CD4-positive, alpha-beta T cell (primary cell): ENCODE measurements at regions not wholly inside any gene's neighbourhood (a gene's known extent, or its start where the extent isn't known, plus 50 kb on each side); places are given as distances from the start of the nearest gene placed in this dataset.

ENCODE experiments used
- ATAC-seq: fragments of 200-7000 bp; cut with Tn5 transposase; one replicate; pipeline ENCODE4 v1.10.0; 2022; ENCODE audit warnings: mild to moderate bottlenecking; ENCODE audit not compliant: poor library complexity
- CTCF ChIA-PET: fragments of 350-600 bp; sonication (Branson Sonifier 250); formaldehyde crosslinking; loops from one replicate; lab custom pipeline; 2021; ENCODE audit warnings: antibody characterized with exemption, inconsistent platforms; lab: Charles Lee
- POLR2A ChIA-PET: fragments of 350-600 bp; sonication (Branson Sonifier 250); formaldehyde crosslinking; loops from one replicate; lab custom pipeline; 2021; ENCODE audit warnings: antibody characterized with exemption, inconsistent platforms; lab: Charles Lee
- DNase-seq, 14 experiments: peaks; one replicate each; pipeline ENCODE4 v3.0.0-alpha.2; 2013 to 2020; ENCODE audit warnings: mixed read lengths in 2 of 14
- H3K27ac ChIP-seq, 2 donors: one replicate each; pipeline versions ENCODE4 v1.5.1 to v1.7.0; 2013; ENCODE audit warnings: low read length in 2 of 2, low read depth in 1 of 2, mild to moderate bottlenecking in 1 of 2
- H3K27me3 ChIP-seq, 2 experiments: 1 replicate in 1 of 2; 2 replicates in 1 of 2; pipeline versions ENCODE4 v1.6.1 to v1.7.0; 2013; ENCODE audit warnings: low read length in 2 of 2, control low read depth in 1 of 2, mild to moderate bottlenecking in 1 of 2, moderate library complexity in 1 of 2; ENCODE audit not compliant: insufficient read depth in 2 of 2, control insufficient read depth in 1 of 2
- H3K36me3 ChIP-seq: one replicate; pipeline ENCODE4 v1.6.1; 2013; ENCODE audit warnings: low read length, control low read depth; ENCODE audit not compliant: insufficient read depth
- H3K4me1 ChIP-seq: one replicate; pipeline ENCODE4 v1.6.1; 2013; ENCODE audit warnings: low read length, control low read depth; ENCODE audit not compliant: insufficient read depth
- H3K4me3 ChIP-seq: one replicate; pipeline ENCODE4 v1.5.1; 2013; ENCODE audit warnings: mild to moderate bottlenecking, low read length, moderate library complexity
- H3K9me3 ChIP-seq, 2 experiments: 1 replicate in 1 of 2; 2 replicates in 1 of 2; pipeline versions ENCODE4 v1.6.1 to v1.7.0; 2013; ENCODE audit warnings: low read length in 2 of 2, mild to moderate bottlenecking in 2 of 2, control low read depth in 1 of 2, moderate library complexity in 1 of 2; ENCODE audit not compliant: control insufficient read depth in 1 of 2, insufficient read depth in 1 of 2
- H3K27ac Mint-ChIP-seq: one replicate; pipeline ENCODE4 v1.8.0; 2020; ENCODE audit warnings: mixed read lengths
- H3K27me3 Mint-ChIP-seq: one replicate; pipeline ENCODE4 v1.8.0; 2021; ENCODE audit warnings: mixed read lengths
- H3K36me3 Mint-ChIP-seq: one replicate; pipeline ENCODE4 v1.8.0; 2021; ENCODE audit warnings: low read depth, mixed read lengths
- H3K4me1 Mint-ChIP-seq: one replicate; pipeline ENCODE4 v1.8.0; 2021; ENCODE audit warnings: low read depth, mixed read lengths
- H3K4me3 Mint-ChIP-seq: one replicate; pipeline ENCODE4 v1.8.0; 2020; ENCODE audit warnings: mild to moderate bottlenecking, mixed read lengths
- H3K9me3 Mint-ChIP-seq: one replicate; pipeline ENCODE4 v1.8.0; 2020; ENCODE audit warnings: mixed read lengths
- intact Hi-C, 2 experiments: fragments of 100-400 bp; cut with DNase I in 1 of 2; cut with micrococcal nuclease in 1 of 2; formaldehyde crosslinking; loops; one replicate each; pipeline versions ENCODE4 v1.15.1 to v1.9.0; 2023 to 2025; cut with DNase I, micrococcal nuclease
- TF ChIP-seq, protein P1 (sequence below): fragments of 200-600 bp; IDR thresholded peaks from one replicate; pipeline ENCODE4 v1.8.0; 2022; ENCODE audit warnings: antibody characterized with exemption, mild to moderate bottlenecking

DNA sequence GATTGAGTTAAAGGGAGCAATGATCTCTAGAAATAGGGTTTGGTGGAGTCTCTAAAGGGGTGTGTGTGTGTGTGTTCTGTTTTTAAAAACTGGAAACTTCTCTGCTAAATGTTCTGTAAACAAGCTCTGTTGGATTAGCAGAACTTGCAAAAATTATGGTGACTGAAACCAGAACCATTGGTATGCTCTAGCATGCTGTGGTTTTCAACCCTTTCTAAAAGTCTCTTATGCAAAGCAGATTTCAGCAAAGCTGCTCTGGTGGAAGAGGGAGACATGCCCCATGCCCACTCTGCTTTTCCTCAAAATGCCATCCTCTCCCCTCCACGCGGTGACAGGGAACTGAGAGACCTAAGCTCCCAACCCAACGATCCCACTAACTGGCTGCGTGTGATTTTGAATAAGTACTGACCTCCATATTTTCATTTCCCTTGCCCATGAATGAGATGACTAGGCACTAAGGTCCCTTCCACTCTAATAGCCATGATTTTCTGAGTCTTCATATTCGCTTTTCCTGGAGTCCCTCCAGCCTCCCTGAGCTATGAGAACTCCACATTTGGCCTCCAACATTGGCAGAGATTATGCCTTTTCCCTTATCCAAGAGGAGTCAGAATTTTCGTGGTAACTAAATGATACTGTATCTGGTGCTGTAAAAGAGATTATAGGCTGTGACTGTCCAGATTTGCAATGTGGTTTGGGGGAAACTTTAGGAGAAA lies 117.3 kb upstream of the PALS2 start:
- H3K36me3 ChIP-seq: no peaks in the 10 kb centered on the region
- Mint-ChIP-seq H3K9me3 (no peaks in the 10 kb centered on the region), H3K4me3 (no peak overlapping the region), H3K27me3 (peaks cover 7% of the 10 kb centered on the region), H3K27ac (no peak overlapping the region), H3K4me1 (no peaks in the 10 kb centered on the region), H3K36me3 (no peaks in the 10 kb centered on the region)
- ChIA-PET CTCF (interaction anchor here (0.6 kb wide), 1 partner anchor 8 kb away, joined by 3 read pairs; no protein-coding TSS in a partner anchor), POLR2A (no interaction called here)
- no peak for ATAC-seq
- peaks cover 2 to 7% of the 10 kb centered on the region in 2 experiments for H3K27me3 ChIP-seq
- H3K9me3 ChIP-seq: no peaks in the 10 kb centered on the region
- no peak overlapping the region for H3K27ac ChIP-seq
- no peaks in the 10 kb centered on the region for H3K4me1 ChIP-seq
- DNase-seq: no peak
- TF ChIP-seq, protein P1, sequence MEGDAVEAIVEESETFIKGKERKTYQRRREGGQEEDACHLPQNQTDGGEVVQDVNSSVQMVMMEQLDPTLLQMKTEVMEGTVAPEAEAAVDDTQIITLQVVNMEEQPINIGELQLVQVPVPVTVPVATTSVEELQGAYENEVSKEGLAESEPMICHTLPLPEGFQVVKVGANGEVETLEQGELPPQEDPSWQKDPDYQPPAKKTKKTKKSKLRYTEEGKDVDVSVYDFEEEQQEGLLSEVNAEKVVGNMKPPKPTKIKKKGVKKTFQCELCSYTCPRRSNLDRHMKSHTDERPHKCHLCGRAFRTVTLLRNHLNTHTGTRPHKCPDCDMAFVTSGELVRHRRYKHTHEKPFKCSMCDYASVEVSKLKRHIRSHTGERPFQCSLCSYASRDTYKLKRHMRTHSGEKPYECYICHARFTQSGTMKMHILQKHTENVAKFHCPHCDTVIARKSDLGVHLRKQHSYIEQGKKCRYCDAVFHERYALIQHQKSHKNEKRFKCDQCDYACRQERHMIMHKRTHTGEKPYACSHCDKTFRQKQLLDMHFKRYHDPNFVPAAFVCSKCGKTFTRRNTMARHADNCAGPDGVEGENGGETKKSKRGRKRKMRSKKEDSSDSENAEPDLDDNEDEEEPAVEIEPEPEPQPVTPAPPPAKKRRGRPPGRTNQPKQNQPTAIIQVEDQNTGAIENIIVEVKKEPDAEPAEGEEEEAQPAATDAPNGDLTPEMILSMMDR: no peak
- H3K4me3 ChIP-seq: no peak overlapping the region
- intact Hi-C loops: no loop called here

DNA sequence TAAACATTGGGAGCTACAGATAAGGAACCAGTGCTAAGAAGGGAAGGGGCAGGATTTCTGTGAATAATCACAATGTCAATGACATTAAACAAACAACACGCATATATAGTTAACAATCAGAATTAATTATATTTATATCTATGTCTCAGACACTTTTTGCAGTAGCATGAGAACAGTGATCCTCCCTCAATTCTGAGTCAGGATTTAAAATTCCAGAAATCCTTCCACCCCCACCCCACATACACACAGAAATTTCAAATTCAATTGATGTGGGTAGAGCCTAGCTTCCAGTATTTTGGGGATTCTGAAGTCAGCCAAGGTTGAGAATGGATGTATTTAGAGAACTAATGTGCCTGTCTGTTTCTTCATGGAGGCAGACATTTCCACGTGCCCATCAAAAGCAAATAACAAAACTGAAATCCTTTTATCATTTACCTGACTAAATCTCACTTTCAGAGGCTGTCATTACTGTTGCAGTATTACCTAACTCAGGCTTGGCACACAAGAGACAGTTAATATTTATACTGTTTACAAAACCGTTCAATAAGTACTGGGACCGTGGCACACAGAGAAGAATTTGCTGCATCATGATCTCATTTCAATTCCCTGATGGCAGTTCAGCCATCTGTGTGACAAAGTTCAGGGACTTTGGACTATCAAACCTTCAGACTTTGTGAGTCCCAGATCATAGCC lies 116.6 kb upstream of the PALS2 start:
- H3K4me3 ChIP-seq: no peak overlapping the region
- peaks cover 7% of the 10 kb centered on the region for H3K27me3 Mint-ChIP-seq
- peaks cover 2 to 7% of the 10 kb centered on the region in 2 experiments for H3K27me3 ChIP-seq
- no peaks in the 10 kb centered on the region for H3K4me1 ChIP-seq
- intact Hi-C loops: no loop called here
- no peak overlapping the region for H3K27ac Mint-ChIP-seq
- no peak overlapping the region for H3K27ac ChIP-seq
- DNase-seq: no peak
- no peaks in the 10 kb centered on the region for H3K9me3 ChIP-seq
- no peaks in the 10 kb centered on the region for H3K9me3 Mint-ChIP-seq
- POLR2A ChIA-PET: no interaction called here
- TF ChIP-seq, protein P1: no peak
- H3K4me3 Mint-ChIP-seq: no peak overlapping the region
- ATAC-seq: no peak
- H3K4me1 Mint-ChIP-seq: no peaks in the 10 kb centered on the region
- H3K36me3 ChIP-seq: no peaks in the 10 kb centered on the region
- H3K36me3 Mint-ChIP-seq: no peaks in the 10 kb centered on the region
- CTCF ChIA-PET: interaction anchor here (0.6 kb wide), 1 partner anchor 8 kb away, joined by 3 read pairs; no protein-coding TSS in a partner anchor

DNA sequence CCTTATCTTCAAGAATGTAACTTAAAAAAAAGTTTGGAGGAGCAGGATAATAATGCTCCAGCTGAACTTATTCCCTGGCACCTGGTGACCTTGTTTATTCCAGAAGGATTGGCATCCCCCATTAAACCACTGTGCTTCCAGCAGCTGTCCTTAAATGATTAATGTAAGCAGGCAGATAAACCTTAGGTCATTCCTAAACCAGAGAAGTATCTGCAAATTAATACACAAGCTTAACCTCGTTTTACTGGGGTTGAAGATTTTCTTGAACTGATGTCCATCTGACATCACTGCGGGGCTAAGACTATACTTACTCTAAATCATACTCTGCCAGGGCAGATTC lies 116.1 kb upstream of the PALS2 start:
- Histone ChIP-seq H3K4me1 (no peaks in the 10 kb centered on the region), H3K36me3 (no peaks in the 10 kb centered on the region), H3K9me3 (no peaks in the 10 kb centered on the region), H3K27ac (no peak overlapping the region), H3K4me3 (no peak overlapping the region), H3K27me3 (peaks cover 2 to 7% of the 10 kb centered on the region in 2 experiments)
- TF ChIP-seq, protein P1: no peak
- ChIA-PET CTCF (no interaction called here), POLR2A (no interaction called here)
- Mint-ChIP-seq H3K36me3 (no peaks in the 10 kb centered on the region), H3K4me1 (no peaks in the 10 kb centered on the region), H3K27ac (no peak overlapping the region), H3K4me3 (no peak overlapping the region), H3K9me3 (no peaks in the 10 kb centered on the region), H3K27me3 (peaks cover 7% of the 10 kb centered on the region)
- intact Hi-C loops: no loop called here
- DNase-seq (no peak), ATAC-seq (no peak)
